Loucy (cell line): ENCODE measurements at regions not wholly inside any gene's neighbourhood (a gene's known extent, or its start where the extent isn't known, plus 50 kb on each side); places are given as distances from the start of the nearest gene placed in this dataset.

Experiments
- EZH2phosphoT487 ChIP-seq: fragments of 200-600 bp; IDR thresholded peaks from 2 replicates; pipeline ENCODE4 v1.6.1; 2018; ENCODE audit warnings: antibody characterized with exemption, mild to moderate bottlenecking, moderate library complexity, borderline replicate concordance
- TF ChIP-seq, protein P1 (sequence below): fragments of 200-600 bp; sonication (generic); conservative IDR thresholded peaks from 2 replicates; pipeline ENCODE4 v1.5.1; 2014; ENCODE audit warnings: mild to moderate bottlenecking, antibody characterized with exemption, low read length

DNA sequence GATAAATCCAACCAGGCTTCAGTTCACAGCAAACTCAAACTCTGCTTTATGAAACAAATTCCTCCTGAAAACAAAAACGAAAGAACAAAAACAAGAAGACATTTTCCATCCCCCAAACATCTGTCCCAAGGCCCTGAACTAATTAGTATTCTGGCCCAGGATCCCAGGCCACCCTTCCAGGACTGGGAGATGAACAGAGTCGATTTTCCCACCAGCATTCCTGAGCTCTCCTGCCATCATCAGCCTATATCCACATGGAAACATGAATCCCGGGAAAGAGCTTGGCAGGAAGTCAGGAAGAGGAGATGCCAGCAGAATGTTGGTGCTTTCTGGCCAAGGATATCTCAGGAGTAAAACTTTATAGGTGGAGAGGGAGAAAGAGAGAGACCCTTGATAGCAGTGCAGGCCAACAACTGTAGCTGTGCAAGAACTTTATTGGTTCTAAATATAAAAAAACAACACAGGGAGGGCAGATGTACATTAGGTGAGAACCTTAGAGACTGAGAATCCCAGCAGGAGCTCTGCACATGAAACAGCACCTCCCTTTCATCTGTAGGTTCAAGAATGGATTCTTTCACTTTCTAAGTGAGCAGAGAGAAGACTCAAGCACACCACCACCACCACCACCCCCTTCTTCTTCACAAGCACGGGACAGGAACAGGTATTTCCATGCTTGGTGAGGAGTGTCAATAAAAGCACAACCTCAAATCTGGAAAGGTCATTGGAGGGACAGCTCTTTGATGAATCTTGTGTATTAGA, 190.7 kb upstream of the TAS2R1 start:
- TF ChIP-seq, protein P1, sequence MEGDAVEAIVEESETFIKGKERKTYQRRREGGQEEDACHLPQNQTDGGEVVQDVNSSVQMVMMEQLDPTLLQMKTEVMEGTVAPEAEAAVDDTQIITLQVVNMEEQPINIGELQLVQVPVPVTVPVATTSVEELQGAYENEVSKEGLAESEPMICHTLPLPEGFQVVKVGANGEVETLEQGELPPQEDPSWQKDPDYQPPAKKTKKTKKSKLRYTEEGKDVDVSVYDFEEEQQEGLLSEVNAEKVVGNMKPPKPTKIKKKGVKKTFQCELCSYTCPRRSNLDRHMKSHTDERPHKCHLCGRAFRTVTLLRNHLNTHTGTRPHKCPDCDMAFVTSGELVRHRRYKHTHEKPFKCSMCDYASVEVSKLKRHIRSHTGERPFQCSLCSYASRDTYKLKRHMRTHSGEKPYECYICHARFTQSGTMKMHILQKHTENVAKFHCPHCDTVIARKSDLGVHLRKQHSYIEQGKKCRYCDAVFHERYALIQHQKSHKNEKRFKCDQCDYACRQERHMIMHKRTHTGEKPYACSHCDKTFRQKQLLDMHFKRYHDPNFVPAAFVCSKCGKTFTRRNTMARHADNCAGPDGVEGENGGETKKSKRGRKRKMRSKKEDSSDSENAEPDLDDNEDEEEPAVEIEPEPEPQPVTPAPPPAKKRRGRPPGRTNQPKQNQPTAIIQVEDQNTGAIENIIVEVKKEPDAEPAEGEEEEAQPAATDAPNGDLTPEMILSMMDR = no peak
- TF ChIP-seq EZH2phosphoT487 = no peak
